IPS-20b (cell line): ENCODE measurements at regions not wholly inside any gene's neighbourhood (a gene's known extent, or its start where the extent isn't known, plus 50 kb on each side); places are given as distances from the start of the nearest gene placed in this dataset.

Experiments
- H3K27ac ChIP-seq: one replicate; pipeline ENCODE4 v1.5.1; 2013; ENCODE audit warnings: low read length
- H3K27me3 ChIP-seq: 2 replicates; pipeline ENCODE4 v1.6.1; 2013; ENCODE audit warnings: mild to moderate bottlenecking, low read length, inconsistent platforms; ENCODE audit not compliant: insufficient read depth
- H3K36me3 ChIP-seq: 2 replicates; pipeline ENCODE4 v1.6.1; 2013; ENCODE audit warnings: low read depth, mild to moderate bottlenecking, inconsistent platforms, low read length, moderate library complexity; ENCODE audit not compliant: insufficient read depth
- H3K4me1 ChIP-seq: 2 replicates; pipeline ENCODE4 v1.6.1; 2013; ENCODE audit warnings: mild to moderate bottlenecking, control low read depth, inconsistent platforms, low read length, moderate library complexity; ENCODE audit not compliant: insufficient read depth
- H3K4me3 ChIP-seq: 2 replicates; pipeline ENCODE4 v1.5.1; 2013; ENCODE audit warnings: mild to moderate bottlenecking, low read length, inconsistent platforms
- H3K9ac ChIP-seq: 2 replicates; pipeline ENCODE4 v1.6.1; 2013; ENCODE audit warnings: low read depth, mild to moderate bottlenecking, inconsistent platforms, low read length, moderate library complexity
- H3K9me3 ChIP-seq: 2 replicates; pipeline ENCODE4 v1.6.1; 2013; ENCODE audit warnings: mild to moderate bottlenecking, low read depth, low read length, inconsistent platforms; ENCODE audit not compliant: insufficient read depth

DNA sequence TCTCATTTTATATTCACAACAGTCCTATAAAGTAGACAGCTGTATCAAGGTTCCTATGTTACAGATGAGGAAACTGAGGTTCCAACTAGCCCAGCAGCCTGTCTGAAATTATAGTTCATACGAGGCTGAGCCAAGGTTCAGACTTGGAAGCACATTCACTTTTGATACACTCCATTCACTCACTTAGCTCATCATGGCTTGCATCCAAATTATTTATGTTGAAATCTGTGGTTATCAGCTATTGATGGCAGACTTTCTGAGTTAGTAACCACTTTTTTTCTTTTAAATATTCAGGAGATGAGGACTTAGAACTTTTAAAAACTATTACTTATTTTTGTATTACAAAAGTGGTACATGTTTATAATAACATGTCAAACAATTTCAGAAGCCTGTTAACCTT lies 188.2 kb downstream of the MTX2 start:
- H3K4me3 ChIP-seq = no peak overlapping the region
- no peak overlapping the region for H3K9ac ChIP-seq
- peaks cover 13% of the 10 kb centered on the region; the same call in 1 of the 2 replicates for H3K4me1 ChIP-seq
- no peaks in the 10 kb centered on the region for H3K36me3 ChIP-seq
- no peak overlapping the region for H3K27ac ChIP-seq
- H3K27me3 ChIP-seq = peaks cover 11% of the 10 kb centered on the region; the same call in 1 of the 2 replicates
- H3K9me3 ChIP-seq = no peaks in the 10 kb centered on the region

DNA sequence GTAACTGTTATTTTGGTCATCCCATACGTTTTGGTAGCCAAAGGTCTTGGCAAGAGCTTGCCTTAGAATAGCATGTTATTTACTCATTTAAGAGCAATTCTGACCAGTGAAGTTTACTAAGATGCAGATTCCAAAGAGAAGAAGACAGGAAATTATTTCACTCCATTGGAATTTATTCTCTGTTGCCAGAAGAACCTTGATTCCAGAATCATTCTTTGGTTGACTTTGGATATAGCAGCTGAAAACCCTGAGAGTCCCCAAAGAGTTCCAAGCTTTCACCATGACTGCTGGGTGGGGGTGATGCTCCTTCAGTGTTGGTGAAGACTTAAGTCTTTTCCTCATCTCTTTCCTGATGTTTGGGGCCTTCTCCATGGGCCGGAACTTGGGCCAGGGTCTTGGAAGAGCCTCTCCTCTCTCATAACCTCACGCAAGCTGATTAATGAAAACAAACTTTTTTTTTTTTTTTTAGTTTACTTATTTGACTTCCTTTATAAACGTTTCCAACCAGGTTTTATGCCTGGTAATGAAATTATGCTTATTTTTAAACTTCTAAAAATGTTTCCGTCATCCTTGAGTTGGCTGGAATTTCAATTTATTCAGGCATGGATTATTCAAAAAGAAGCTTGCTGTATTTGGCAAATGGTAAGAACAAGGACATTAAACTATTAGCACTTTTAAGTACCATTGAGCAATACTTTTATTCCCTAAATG lies 192.0 kb downstream of the MTX2 start:
- no peaks in the 10 kb centered on the region for H3K36me3 ChIP-seq
- no peak overlapping the region for H3K9ac ChIP-seq
- H3K9me3 ChIP-seq = no peaks in the 10 kb centered on the region
- H3K4me1 ChIP-seq = no peaks in the 10 kb centered on the region
- no peak overlapping the region for H3K4me3 ChIP-seq
- H3K27ac ChIP-seq = no peak overlapping the region
- peaks cover 5% of the 10 kb centered on the region; the same call in 1 of the 2 replicates for H3K27me3 ChIP-seq

DNA sequence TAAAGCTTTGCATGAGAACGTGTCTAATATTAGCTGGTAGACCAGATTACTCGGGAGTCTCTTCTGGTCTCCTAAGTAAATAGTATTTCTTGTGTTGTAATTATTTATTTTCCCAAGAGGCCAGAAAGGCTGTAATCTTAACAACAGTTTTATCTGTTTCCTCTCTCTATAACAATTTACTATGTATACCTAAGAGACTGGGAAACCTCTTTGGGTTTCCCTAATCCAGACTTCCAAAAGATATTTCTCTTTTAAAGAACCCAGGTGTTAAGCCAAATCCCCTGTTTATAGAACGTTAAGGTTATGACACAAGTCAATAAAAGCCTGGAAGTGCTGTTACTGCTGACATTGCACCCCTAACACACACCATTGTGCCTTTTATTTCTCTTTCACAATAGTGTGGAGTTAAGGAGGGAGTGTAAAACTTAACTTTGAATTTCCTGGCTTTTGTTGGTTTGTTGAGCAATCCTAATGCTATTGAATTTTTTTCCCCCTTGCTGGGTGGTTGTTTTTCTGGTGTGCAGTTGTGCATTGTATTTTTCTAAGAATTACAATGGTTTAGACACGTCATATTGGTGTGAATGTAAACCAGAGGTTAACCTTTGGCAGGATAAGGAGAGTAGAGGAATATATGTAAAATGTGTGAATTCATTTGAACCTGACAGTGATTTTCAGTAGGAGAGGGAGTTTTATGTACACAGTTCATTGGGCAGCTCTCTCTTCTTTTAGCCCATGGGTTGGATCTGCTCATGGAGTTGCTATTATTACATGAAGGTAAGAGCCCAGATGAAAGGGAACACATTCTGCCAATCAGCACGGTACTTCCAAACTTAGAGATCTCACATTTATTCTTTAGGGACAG lies 192.8 kb downstream of the MTX2 start:
- no peak overlapping the region for H3K27ac ChIP-seq
- no peak overlapping the region for H3K9ac ChIP-seq
- no peak overlapping the region for H3K4me3 ChIP-seq
- no peaks in the 10 kb centered on the region for H3K4me1 ChIP-seq
- no peaks in the 10 kb centered on the region for H3K27me3 ChIP-seq
- no peaks in the 10 kb centered on the region for H3K36me3 ChIP-seq
- no peaks in the 10 kb centered on the region for H3K9me3 ChIP-seq

DNA sequence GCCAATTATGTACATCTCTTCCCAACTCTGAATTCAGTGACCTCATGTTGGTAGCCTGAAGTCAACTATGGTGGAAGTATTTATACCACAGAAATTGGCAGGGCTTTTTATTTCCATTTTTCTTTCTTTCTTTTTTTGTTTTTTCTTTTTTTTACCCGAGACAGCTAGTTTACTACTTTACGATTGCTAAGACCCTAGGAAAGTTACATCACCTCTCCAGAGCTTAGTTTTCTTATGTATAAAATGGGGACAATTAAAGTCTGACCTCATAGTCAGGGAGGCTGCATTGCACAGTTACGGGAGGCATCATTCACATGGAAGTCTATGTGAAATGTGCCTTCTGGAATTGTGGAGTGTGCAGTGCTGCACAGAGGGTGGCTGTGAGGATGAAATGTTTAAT lies 194.3 kb downstream of the MTX2 start:
- no peaks in the 10 kb centered on the region for H3K9me3 ChIP-seq
- H3K9ac ChIP-seq = no peak overlapping the region
- H3K36me3 ChIP-seq = no peaks in the 10 kb centered on the region
- no peak overlapping the region for H3K4me3 ChIP-seq
- no peaks in the 10 kb centered on the region for H3K4me1 ChIP-seq
- no peak overlapping the region for H3K27ac ChIP-seq
- no peaks in the 10 kb centered on the region for H3K27me3 ChIP-seq

DNA sequence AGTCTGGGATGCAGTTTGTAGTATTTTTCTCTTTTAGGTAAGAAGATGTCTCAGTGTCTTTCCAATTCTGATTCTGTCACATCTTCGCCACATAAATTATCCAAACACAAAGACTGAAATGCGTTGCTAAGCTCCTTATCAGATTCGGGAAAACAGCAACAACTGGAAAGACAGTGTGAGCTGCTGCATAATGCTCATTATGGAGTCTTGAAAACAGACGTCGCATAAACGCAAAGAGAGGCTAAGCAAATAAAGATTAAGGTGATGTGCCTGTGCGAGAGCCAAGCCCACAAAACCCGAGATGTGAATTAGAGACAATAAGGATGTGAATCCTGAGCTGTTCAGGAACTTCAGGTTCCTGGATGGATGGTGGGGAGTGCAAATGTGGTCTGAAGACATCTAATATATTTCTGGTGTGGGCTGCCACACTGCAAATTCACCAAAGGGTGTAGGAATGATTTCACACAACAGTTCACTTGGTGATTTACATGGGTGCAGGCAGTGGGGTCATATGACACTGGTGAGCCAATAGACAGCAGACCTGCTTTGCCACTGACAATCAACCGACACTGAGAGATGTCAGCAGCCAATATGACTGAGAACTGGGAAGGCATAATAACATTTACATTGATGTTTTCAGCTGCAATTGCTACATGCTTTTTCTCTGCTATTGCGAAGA lies 195.8 kb downstream of the MTX2 start:
- no peaks in the 10 kb centered on the region for H3K36me3 ChIP-seq
- H3K27me3 ChIP-seq = no peaks in the 10 kb centered on the region
- no peaks in the 10 kb centered on the region for H3K4me1 ChIP-seq
- H3K27ac ChIP-seq = no peak overlapping the region
- H3K9ac ChIP-seq = no peak overlapping the region
- H3K9me3 ChIP-seq = no peaks in the 10 kb centered on the region
- no peak overlapping the region for H3K4me3 ChIP-seq

DNA sequence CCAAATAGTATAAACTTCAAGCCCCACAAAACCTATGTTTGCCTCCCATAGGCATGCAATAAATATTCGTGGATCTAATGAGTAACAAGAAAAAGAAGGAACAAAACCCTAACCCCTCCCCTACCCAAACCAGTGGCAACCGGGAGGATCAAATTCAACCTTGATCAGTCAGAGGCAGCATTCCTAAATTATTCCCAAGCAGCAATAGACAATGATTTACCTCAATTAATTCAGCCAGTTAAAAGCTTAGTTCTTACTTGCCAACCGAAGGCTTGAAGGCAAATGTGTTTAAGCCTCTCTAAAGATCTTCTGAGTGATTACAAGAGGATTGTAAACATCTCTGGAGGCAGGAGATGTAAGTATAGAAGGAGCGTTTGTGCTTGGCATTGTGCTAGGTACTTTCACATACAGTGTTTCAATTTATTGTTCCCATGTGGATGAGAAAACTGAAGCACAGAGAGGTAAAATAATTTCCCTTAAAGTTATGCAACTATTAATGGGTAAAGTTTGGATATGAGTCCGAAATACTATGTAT lies 197.7 kb downstream of the MTX2 start:
- H3K27me3 ChIP-seq = no peaks in the 10 kb centered on the region
- H3K27ac ChIP-seq = no peak overlapping the region
- no peak overlapping the region for H3K4me3 ChIP-seq
- no peaks in the 10 kb centered on the region for H3K36me3 ChIP-seq
- no peak overlapping the region for H3K9ac ChIP-seq
- H3K9me3 ChIP-seq = no peaks in the 10 kb centered on the region
- H3K4me1 ChIP-seq = no peaks in the 10 kb centered on the region

DNA sequence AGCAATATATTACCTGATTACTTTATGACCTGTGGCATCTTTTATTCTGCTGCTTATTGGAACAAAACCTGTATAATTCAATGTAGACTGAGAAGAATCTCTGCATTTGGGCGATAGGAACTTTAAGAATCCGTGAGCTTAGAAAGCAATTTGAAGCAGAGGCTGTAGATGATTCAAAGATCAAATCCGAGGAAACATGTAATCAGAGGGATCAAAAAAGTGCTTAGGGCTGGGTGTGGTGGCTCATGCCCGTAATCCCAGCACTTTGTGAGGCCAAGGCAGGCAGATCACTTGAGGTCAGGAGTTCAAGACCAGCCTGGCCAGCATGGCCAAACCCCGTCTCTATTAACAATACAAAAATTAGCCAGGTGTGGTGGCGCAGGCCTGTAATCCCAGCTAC lies 198.4 kb downstream of the MTX2 start:
- no peak overlapping the region for H3K4me3 ChIP-seq
- no peaks in the 10 kb centered on the region for H3K9me3 ChIP-seq
- H3K27ac ChIP-seq = no peak overlapping the region
- H3K4me1 ChIP-seq = no peaks in the 10 kb centered on the region
- no peaks in the 10 kb centered on the region for H3K36me3 ChIP-seq
- no peak overlapping the region for H3K9ac ChIP-seq
- no peaks in the 10 kb centered on the region for H3K27me3 ChIP-seq

DNA sequence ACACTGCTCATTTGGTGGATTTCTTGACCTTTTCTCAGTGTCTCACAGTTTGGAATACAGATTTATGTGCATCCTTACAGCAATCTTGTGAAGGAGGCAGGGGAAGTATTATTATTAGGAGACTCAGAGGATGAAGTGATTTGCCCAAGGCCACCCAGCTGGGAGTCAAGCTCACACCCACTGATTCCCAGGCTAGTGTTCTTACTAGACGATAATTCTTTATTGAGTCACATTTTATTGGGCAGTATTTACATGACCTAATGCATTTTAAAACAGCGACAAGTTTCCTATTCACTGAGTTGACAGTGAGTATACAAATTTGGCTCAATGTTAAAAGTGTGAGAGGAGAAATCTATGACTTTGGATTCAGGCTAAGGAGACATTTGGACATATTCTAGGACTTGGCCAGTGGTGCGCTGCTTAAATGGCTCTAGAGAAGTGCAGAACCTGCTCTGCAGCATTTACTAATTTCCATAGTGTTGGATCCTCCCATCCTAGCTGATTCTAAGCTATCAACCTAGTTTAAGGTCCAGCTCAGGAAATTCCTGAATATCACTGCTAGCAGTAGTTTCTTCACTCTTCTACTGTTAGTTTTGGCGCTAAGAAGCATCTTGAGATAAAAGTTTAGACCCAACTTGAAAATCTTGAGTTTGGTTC lies 199.3 kb downstream of the MTX2 start:
- Histone ChIP-seq H3K9me3 (no peaks in the 10 kb centered on the region), H3K4me1 (no peaks in the 10 kb centered on the region), H3K27me3 (no peaks in the 10 kb centered on the region), H3K27ac (no peak overlapping the region), H3K36me3 (no peaks in the 10 kb centered on the region), H3K4me3 (no peak overlapping the region), H3K9ac (no peak overlapping the region)

DNA sequence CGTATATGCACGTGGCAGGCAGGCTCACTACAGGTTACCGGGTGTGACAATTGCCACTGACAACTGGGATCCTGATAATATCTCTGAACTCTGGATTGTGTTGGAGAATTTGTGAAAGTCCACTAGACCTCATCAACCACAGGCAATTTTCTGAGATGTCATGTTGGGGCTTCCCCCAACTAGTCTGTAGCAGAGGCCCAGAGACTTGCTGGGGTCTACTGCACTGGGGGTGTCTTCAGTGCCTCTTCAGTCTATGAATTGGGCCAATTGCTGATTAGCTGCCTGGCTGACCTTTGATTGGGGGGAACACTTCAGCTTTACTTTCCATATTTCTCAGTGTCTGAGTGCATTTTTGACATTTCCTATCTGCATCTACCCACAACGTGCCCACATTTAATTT lies 201.5 kb downstream of the MTX2 start:
- Histone ChIP-seq H3K4me3 (no peak overlapping the region), H3K27ac (no peak overlapping the region), H3K4me1 (no peaks in the 10 kb centered on the region), H3K9me3 (no peaks in the 10 kb centered on the region), H3K9ac (no peak overlapping the region), H3K27me3 (no peaks in the 10 kb centered on the region), H3K36me3 (no peaks in the 10 kb centered on the region)

DNA sequence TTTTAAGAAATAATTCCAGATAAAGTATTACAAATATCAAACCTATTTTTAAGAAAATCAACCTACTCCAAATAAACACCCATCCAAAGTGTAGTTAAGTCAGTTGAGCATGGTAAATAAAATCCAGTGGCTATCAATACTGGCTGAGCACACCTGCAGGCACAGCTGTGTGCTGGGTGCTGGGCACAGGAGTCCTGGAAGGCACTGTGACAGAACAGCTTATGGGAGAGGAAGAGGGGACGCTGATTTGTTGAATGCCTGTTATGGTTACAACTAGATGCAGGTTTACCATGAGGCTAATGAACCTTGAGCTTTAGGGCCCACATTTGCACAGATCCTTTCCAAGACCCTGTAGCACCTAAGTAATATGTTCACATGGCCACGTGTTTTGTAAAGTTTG lies 202.7 kb downstream of the MTX2 start:
- no peaks in the 10 kb centered on the region for H3K9me3 ChIP-seq

DNA sequence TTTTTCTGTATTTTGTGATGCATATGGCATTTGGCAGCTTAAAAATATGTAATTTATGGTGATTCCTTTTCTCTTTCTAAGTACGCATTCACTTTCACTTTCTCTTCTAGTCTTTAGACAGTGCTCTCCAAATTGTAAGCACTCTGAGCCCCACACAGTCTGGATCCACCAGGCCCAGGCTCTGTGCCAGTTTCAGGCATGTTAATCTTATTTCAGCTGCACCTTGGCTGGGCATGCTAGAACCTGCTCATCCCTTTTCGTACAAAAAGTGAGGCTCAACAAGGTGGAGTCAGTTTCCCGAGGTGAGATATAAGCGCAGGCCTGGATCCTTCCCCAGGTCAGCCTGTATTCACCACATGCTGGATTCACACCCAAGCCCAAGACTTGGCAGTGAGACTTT lies 203.9 kb downstream of the MTX2 start:
- H3K27ac ChIP-seq = no peak overlapping the region

More for the DNA sequence above, 202.7 kb downstream of the MTX2 start:
- Histone ChIP-seq H3K27me3 (no peaks in the 10 kb centered on the region), H3K4me1 (no peaks in the 10 kb centered on the region), H3K9ac (no peak overlapping the region), H3K36me3 (no peaks in the 10 kb centered on the region), H3K27ac (no peak overlapping the region), H3K4me3 (no peak overlapping the region)

More for the DNA sequence above, 203.9 kb downstream of the MTX2 start:
- no peaks in the 10 kb centered on the region for H3K27me3 ChIP-seq
- H3K4me3 ChIP-seq = no peak overlapping the region
- H3K36me3 ChIP-seq = no peaks in the 10 kb centered on the region
- H3K9ac ChIP-seq = no peak overlapping the region
- H3K9me3 ChIP-seq = no peaks in the 10 kb centered on the region
- H3K4me1 ChIP-seq = no peaks in the 10 kb centered on the region
